ENCODE measurements at regions not wholly inside any gene's neighbourhood (a gene's known extent, or its start where the extent isn't known, plus 50 kb on each side); places are given as distances from the start of the nearest gene placed in this dataset.

DNA sequence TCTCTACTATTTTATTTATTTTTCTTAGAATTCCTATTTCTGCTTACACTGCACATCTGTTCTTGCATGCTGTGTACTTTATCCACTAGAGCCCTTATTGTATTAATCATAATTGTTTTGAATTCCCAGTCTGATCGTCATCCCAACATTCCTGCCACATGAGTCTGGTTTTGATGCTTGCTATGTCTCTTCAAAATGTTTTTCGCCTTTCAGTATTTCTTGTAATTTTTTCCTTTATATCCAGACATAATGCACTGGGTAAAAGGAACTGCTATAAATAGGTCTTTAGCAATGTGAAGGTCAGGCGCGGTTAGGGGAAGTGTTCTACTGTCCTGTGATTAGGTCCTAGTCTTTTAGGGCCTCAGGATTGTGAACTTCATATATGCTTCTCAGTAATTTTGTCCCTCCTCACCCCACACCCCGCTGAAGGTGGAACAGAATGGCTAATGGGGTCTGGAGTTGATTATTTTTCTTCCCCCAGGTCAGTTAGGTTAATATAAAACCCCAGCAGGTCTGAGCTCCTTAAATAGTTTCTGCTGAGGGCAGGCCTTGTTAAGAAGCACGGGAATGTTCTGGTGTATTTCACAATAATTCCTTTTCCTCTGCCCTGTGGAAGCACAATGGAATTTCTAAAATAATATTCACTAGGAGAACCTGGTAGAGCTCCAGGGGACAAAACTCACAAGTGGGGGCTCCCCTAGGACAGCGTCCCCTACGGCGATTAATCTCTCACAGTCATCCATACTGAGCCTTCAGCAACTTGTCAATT, 146.6 kb upstream of the TUT7 start:
- Histone ChIP-seq H3K27me3 (ENCODE audit: low read depth, low read length) (peaks cover 12% of the 10 kb centered on the region), H3K36me3 (replicated peaks; ENCODE audit: low read depth, low read length) (no peaks in the 10 kb centered on the region), H3K27ac (ENCODE audit: low read length) (no peak overlapping the region), H2AFZ (ENCODE audit: low read depth, low read length) (no peak overlapping the region), H3K4me1 (ENCODE audit: low read length) (no peaks in the 10 kb centered on the region), H3K9me3 (ENCODE audit: insufficient read depth, low read length) (no peaks in the 10 kb centered on the region), H4K20me1 (ENCODE audit: insufficient read depth, low read length) (no peaks in the 10 kb centered on the region), H3K4me2 (ENCODE audit: low read length) (no peak overlapping the region), H3K79me2 (ENCODE audit: low read length) (no peaks in the 10 kb centered on the region), H3K4me3 (ENCODE audit: low read length) (no peak overlapping the region), H3K9ac (ENCODE audit: low read length) (no peak overlapping the region)
- no peak for TF ChIP-seq EZH2phosphoT487 (IDR thresholded peaks at IDR 0.05; ENCODE audit: low read depth)
- TF ChIP-seq, protein P1, sequence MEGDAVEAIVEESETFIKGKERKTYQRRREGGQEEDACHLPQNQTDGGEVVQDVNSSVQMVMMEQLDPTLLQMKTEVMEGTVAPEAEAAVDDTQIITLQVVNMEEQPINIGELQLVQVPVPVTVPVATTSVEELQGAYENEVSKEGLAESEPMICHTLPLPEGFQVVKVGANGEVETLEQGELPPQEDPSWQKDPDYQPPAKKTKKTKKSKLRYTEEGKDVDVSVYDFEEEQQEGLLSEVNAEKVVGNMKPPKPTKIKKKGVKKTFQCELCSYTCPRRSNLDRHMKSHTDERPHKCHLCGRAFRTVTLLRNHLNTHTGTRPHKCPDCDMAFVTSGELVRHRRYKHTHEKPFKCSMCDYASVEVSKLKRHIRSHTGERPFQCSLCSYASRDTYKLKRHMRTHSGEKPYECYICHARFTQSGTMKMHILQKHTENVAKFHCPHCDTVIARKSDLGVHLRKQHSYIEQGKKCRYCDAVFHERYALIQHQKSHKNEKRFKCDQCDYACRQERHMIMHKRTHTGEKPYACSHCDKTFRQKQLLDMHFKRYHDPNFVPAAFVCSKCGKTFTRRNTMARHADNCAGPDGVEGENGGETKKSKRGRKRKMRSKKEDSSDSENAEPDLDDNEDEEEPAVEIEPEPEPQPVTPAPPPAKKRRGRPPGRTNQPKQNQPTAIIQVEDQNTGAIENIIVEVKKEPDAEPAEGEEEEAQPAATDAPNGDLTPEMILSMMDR (IDR thresholded peaks at IDR 0.05; ENCODE audit: low read depth, low read length) = no peak

DNA sequence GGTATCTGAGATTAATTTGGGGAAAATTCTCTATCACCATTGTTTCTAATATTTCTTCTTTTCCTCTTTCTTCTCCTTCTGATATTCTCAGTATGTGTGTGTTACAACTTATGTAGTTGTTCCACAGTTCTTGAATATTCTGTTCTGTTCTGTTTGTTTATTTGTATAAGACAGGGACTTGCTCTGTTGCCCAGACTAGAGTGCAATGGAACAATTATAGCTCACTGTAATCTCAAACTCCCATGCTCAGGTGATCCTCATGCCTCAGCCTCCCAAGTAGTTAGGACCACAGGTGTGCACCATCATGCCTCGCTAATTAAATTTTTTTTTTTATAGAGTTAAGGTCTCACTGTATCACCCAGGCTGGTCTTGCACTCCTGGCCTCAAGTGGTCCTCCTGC, 145.8 kb upstream of the TUT7 start:
- Histone ChIP-seq H2AFZ (ENCODE audit: low read depth, low read length) (no peak overlapping the region), H3K36me3 (replicated peaks; ENCODE audit: low read depth, low read length) (no peaks in the 10 kb centered on the region), H3K27ac (ENCODE audit: low read length) (no peak overlapping the region), H3K9me3 (ENCODE audit: insufficient read depth, low read length) (no peaks in the 10 kb centered on the region), H3K4me1 (ENCODE audit: low read length) (no peaks in the 10 kb centered on the region), H3K9ac (ENCODE audit: low read length) (no peak overlapping the region), H4K20me1 (ENCODE audit: insufficient read depth, low read length) (no peaks in the 10 kb centered on the region), H3K4me3 (ENCODE audit: low read length) (no peak overlapping the region), H3K79me2 (ENCODE audit: low read length) (no peaks in the 10 kb centered on the region), H3K4me2 (ENCODE audit: low read length) (no peak overlapping the region), H3K27me3 (ENCODE audit: low read depth, low read length) (peaks cover 13% of the 10 kb centered on the region)
- TF ChIP-seq EZH2phosphoT487 (IDR thresholded peaks at IDR 0.05; ENCODE audit: low read depth) = no peak
- TF ChIP-seq, protein P1 (IDR thresholded peaks at IDR 0.05; ENCODE audit: low read depth, low read length) = no peak

DNA sequence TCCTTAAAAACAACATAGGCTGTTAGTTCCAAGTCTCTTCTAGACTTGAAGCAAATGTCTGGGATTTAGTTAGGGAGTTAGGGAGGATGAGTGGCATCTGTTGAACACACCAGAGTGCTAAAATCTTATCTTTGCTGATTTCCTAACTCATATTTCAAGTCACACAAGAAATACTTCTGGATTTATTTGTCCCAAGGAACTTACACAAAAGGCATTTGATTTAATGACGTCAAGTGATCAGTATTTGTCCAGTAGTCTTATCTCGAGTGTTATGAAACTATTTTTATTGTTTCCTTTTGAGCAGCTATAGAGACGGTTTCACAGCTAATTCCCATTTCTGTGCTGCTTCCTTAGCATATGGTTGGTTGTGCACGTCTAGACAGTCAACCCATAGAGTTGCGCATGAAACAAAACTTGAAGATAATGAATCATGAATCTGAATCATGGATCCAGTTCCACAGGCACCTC, 140.5 kb upstream of the TUT7 start:
- no peak overlapping the region for H3K27ac ChIP-seq (ENCODE audit: low read length)
- H3K4me1 ChIP-seq (ENCODE audit: low read length) = no peaks in the 10 kb centered on the region
- no peak overlapping the region for H2AFZ ChIP-seq (ENCODE audit: low read depth, low read length)
- no peak overlapping the region for H3K4me2 ChIP-seq (ENCODE audit: low read length)
- no peak overlapping the region for H3K9ac ChIP-seq (ENCODE audit: low read length)
- H3K79me2 ChIP-seq (ENCODE audit: low read length) = no peaks in the 10 kb centered on the region
- no peaks in the 10 kb centered on the region for H4K20me1 ChIP-seq (ENCODE audit: insufficient read depth, low read length)
- H3K4me3 ChIP-seq (ENCODE audit: low read length) = no peak overlapping the region
- TF ChIP-seq, protein P1 (IDR thresholded peaks at IDR 0.05; ENCODE audit: low read depth, low read length) = no peak
- TF ChIP-seq EZH2phosphoT487 (IDR thresholded peaks at IDR 0.05; ENCODE audit: low read depth) = no peak
- H3K27me3 ChIP-seq (ENCODE audit: low read depth, low read length) = peaks cover 39% of the 10 kb centered on the region
- no peaks in the 10 kb centered on the region for H3K9me3 ChIP-seq (ENCODE audit: insufficient read depth, low read length)
- H3K36me3 ChIP-seq (replicated peaks; ENCODE audit: low read depth, low read length) = no peaks in the 10 kb centered on the region

DNA sequence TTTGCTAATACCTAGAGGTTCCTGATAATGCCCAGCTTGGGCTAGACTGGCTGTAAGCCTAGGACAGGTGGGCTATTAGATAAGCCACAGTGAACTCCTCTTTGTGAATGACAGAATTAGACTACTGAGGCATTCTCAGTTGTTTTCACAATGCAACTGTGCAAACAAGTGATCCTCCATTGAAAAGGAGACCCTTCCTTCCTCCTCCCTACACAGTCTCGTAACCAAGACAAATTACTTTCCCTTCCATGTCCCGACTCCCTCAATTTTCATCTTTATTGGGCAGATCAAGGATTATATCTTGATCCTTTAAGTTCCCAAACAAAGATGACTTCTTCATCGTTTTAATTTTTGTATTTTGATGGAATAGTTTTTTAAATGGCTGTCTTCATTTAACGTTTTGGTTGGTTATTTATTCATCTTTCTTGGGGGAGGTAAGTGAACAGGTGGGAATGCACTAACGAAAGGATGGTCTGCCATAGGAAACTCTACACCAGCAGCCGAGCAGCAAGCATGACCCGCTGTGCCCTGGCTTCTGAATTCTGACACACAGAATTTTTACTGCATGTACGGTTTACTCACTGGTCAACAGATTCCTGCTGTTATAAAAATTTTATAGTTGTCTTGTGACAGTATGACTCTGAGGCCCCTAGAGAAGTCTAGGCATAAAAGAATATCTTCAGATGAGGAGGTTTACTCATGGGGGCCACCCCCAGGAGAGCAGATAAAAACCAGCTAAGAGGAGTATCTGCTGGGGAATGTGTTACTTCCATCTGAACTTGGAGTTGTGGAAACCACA, 137.5 kb upstream of the TUT7 start:
- no peak overlapping the region for H2AFZ ChIP-seq (ENCODE audit: low read depth, low read length)
- no peaks in the 10 kb centered on the region for H4K20me1 ChIP-seq (ENCODE audit: insufficient read depth, low read length)
- H3K4me2 ChIP-seq (ENCODE audit: low read length) = no peak overlapping the region
- TF ChIP-seq EZH2phosphoT487 (IDR thresholded peaks at IDR 0.05; ENCODE audit: low read depth) = no peak
- TF ChIP-seq, protein P1 (IDR thresholded peaks at IDR 0.05; ENCODE audit: low read depth, low read length) = no peak
- H3K4me1 ChIP-seq (ENCODE audit: low read length) = no peaks in the 10 kb centered on the region
- no peaks in the 10 kb centered on the region for H3K9me3 ChIP-seq (ENCODE audit: insufficient read depth, low read length)
- H3K79me2 ChIP-seq (ENCODE audit: low read length) = no peaks in the 10 kb centered on the region
- no peak overlapping the region for H3K4me3 ChIP-seq (ENCODE audit: low read length)
- H3K27ac ChIP-seq (ENCODE audit: low read length) = no peak overlapping the region
- no peaks in the 10 kb centered on the region for H3K36me3 ChIP-seq (replicated peaks; ENCODE audit: low read depth, low read length)
- no peak overlapping the region for H3K9ac ChIP-seq (ENCODE audit: low read length)
- peaks cover 32% of the 10 kb centered on the region for H3K27me3 ChIP-seq (ENCODE audit: low read depth, low read length)
